ACC112 (cell line): ENCODE measurements at regions not wholly inside any gene's neighbourhood (a gene's known extent, or its start where the extent isn't known, plus 50 kb on each side); places are given as distances from the start of the nearest gene placed in this dataset.

Experiments used
- H2AFZ ChIP-seq: fragments of 200-600 bp; sonication (generic); one replicate; pipeline ENCODE4 v1.6.0; 2017; ENCODE audit warnings: antibody characterized with exemption, low read length; ENCODE audit not compliant: unreplicated experiment
- H3K27ac ChIP-seq: fragments of 200-600 bp; sonication (generic); 2 replicates; pipeline ENCODE4 v1.5.1; 2014; ENCODE audit warnings: low read depth, mild to moderate bottlenecking, antibody characterized with exemption, low read length, moderate library complexity
- H3K27me3 ChIP-seq: fragments of 200-600 bp; sonication (generic); 2 replicates; pipeline ENCODE4 v1.6.1; 2014; ENCODE audit warnings: mild to moderate bottlenecking, antibody characterized with exemption, low read length, moderate library complexity, mixed read lengths; ENCODE audit not compliant: insufficient read depth
- H3K36me3 ChIP-seq: fragments of 200-600 bp; sonication (generic); 2 replicates; pipeline ENCODE4 v1.6.1; 2016; ENCODE audit warnings: mild to moderate bottlenecking, antibody characterized with exemption, low read length, moderate library complexity, mixed read lengths; ENCODE audit not compliant: insufficient read depth
- H3K4me1 ChIP-seq: fragments of 200-600 bp; sonication (generic); one replicate; pipeline ENCODE4 v1.6.1; 2016; ENCODE audit warnings: low read length, mixed read lengths; ENCODE audit not compliant: insufficient read depth, unreplicated experiment, control insufficient read depth
- H3K4me3 ChIP-seq: fragments of 200-600 bp; sonication (generic); 2 replicates; pipeline ENCODE4 v1.5.1; 2014; ENCODE audit warnings: mild to moderate bottlenecking, low read depth, low read length
- H3K79me2 ChIP-seq: fragments of 200-600 bp; sonication (generic); one replicate; pipeline ENCODE4 v1.6.0; 2016; ENCODE audit warnings: low read length; ENCODE audit not compliant: control insufficient read depth, unreplicated experiment, insufficient read depth

GRCh38 chr2:7427293-7428060 lies 510.3 kb downstream of the RNF144A start:
- Histone ChIP-seq H3K4me3 (no peak overlapping the region), H3K36me3 (no peaks in the 10 kb centered on the region), H3K4me1 (no peaks in the 10 kb centered on the region), H3K27ac (no peak overlapping the region), H3K27me3 (peaks cover 31% of the 10 kb centered on the region), H2AFZ (no peak overlapping the region), H3K79me2 (no peaks in the 10 kb centered on the region)

GRCh38 chr2:7428454-7429204 lies 511.4 kb downstream of the RNF144A start:
- Histone ChIP-seq H3K27ac (no peak overlapping the region), H3K27me3 (peaks cover 31% of the 10 kb centered on the region), H3K4me1 (no peaks in the 10 kb centered on the region), H2AFZ (no peak overlapping the region), H3K79me2 (no peaks in the 10 kb centered on the region), H3K4me3 (no peak overlapping the region), H3K36me3 (no peaks in the 10 kb centered on the region)

GRCh38 chr2:7429733-7430132 lies 512.5 kb downstream of the RNF144A start:
- Histone ChIP-seq H3K4me3 (no peak overlapping the region), H3K27me3 (peaks cover 27% of the 10 kb centered on the region), H2AFZ (no peak overlapping the region), H3K36me3 (no peaks in the 10 kb centered on the region), H3K27ac (no peak overlapping the region), H3K4me1 (no peaks in the 10 kb centered on the region), H3K79me2 (no peaks in the 10 kb centered on the region)

GRCh38 chr2:7430421-7430868 lies 513.2 kb downstream of the RNF144A start:
- H3K4me3 ChIP-seq: no peak overlapping the region
- H3K36me3 ChIP-seq: no peaks in the 10 kb centered on the region
- H3K4me1 ChIP-seq: no peaks in the 10 kb centered on the region
- H3K27ac ChIP-seq: no peak overlapping the region
- H3K27me3 ChIP-seq: peaks cover 27% of the 10 kb centered on the region
- H2AFZ ChIP-seq: no peak overlapping the region
- H3K79me2 ChIP-seq: no peaks in the 10 kb centered on the region

GRCh38 chr2:7430869-7431641 lies 513.8 kb downstream of the RNF144A start:
- Histone ChIP-seq H2AFZ (no peak overlapping the region), H3K36me3 (no peaks in the 10 kb centered on the region), H3K4me1 (no peaks in the 10 kb centered on the region), H3K27ac (no peak overlapping the region), H3K27me3 (peaks cover 24% of the 10 kb centered on the region), H3K4me3 (no peak overlapping the region), H3K79me2 (no peaks in the 10 kb centered on the region)

- Histone ChIP-seq H3K36me3 (no peaks in the 10 kb centered on the region), H3K27me3 (peaks cover 16% of the 10 kb centered on the region), H3K4me1 (no peaks in the 10 kb centered on the region), H3K4me3 (no peak overlapping the region), H3K27ac (no peak overlapping the region), H3K79me2 (no peaks in the 10 kb centered on the region), H2AFZ (no peak overlapping the region)
Measured at GRCh38 chr2:7432436-7432835, 515.2 kb downstream of the RNF144A start.

- Histone ChIP-seq H3K27ac (no peak overlapping the region), H3K79me2 (no peaks in the 10 kb centered on the region), H3K36me3 (no peaks in the 10 kb centered on the region), H3K4me1 (no peaks in the 10 kb centered on the region), H3K27me3 (no peaks in the 10 kb centered on the region; the same call in 1 of the 2 replicates), H3K4me3 (no peak overlapping the region), H2AFZ (no peak overlapping the region)
Measured at GRCh38 chr2:7436096-7436906, 519.1 kb downstream of the RNF144A start.

- Histone ChIP-seq H3K4me3 (no peak overlapping the region), H3K27me3 (no peaks in the 10 kb centered on the region), H3K79me2 (no peaks in the 10 kb centered on the region), H3K27ac (no peak overlapping the region), H3K4me1 (no peaks in the 10 kb centered on the region), H3K36me3 (no peaks in the 10 kb centered on the region), H2AFZ (no peak overlapping the region)
Measured at GRCh38 chr2:7437141-7437540, 519.9 kb downstream of the RNF144A start.

GRCh38 chr2:7437716-7438632 lies 520.8 kb downstream of the RNF144A start:
- Histone ChIP-seq H3K79me2 (no peaks in the 10 kb centered on the region), H3K27ac (no peak overlapping the region), H3K36me3 (no peaks in the 10 kb centered on the region), H3K27me3 (no peaks in the 10 kb centered on the region), H3K4me3 (no peak overlapping the region), H2AFZ (no peak overlapping the region), H3K4me1 (no peaks in the 10 kb centered on the region)
